ENCODE measurements at regions not wholly inside any gene's neighbourhood (a gene's known extent, or its start where the extent isn't known, plus 50 kb on each side); places are given as distances from the start of the nearest gene placed in this dataset.

GRCh38 chrX:110408949-110409588 is 50.4 kb downstream of the RTL9 start:
- no peak for DNase-seq

- no peak for DNase-seq
Observed at GRCh38 chrX:110409925-110410324, 51.3 kb downstream of the RTL9 start.

- DNase-seq = no peak
Observed at GRCh38 chrX:110410603-110411002, 52.0 kb downstream of the RTL9 start.

DNA sequence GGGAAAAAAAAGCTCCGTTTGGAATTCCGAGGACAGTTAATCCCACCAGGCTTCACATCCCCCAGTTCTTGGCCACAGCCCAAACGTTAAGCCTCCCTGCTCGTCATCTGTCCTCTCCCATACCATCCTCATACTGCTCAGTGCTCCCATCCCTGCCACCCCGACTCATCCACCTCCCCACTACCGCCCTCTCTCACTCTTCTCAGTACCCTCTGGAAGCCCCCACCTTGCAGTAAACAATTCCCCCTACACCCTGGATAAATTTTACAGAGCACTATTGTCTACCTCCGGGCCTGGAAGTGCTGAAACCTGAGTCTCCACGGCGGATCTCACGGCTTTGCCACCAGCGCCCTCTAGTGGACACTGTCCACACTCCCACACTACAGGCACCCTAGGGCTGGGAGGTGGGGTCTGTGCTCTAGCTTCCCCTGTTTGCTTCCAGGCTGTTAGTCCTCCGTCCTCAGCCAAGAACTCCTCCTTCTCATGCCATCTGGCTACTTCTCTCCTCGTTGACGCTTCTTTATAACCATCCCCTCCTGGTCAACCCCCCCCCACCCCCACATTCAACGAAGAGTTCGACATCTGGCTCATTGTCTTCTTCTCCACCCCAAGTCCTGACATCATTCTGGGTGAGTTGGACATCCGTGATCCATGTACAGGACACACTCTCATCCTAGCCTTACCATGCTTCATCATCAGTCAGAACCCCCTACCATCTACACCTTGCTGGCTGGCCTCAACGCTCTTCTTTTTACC is 54.5 kb downstream of the RTL9 start:
- peak; percentile 48 for DNase-seq

DNA sequence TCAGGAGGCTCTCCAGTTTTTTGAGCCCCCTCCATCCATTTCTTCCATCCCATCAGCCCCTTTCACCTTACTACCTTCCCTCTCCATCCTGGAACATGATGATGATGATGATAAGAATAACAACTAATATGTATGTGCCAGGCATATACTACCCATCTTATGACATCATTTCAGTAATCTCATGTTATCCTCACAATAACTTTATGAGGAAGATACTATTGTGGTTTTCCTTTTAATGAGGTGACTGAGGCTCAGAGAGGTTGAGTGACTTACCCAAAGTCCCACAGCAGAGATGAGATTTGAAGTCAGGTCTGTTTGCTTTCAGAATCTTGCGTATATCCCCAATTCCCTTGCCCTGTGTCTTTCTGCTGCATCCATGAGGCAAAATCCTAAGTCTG is 55.1 kb downstream of the RTL9 start:
- no peak for DNase-seq

DNA sequence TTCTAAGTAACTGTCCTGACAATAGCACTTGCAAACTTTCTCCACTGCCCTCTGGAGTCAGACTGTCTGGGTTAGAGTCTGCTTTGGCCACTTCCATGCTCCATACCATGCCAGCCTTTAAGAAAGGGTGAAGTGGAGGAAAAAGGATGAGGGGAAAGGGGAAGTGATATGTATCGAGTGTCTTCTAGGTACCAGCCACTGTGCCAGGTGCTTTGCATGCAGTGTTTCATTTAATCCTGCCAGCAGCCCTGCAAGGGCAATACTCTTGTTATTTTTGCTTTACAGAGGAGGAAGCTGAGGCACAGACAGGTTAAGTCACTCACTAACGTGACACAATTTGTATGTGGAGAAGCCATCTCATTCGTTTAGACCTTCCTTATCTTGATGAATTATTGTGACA is 55.6 kb downstream of the RTL9 start:
- no peak for DNase-seq

GRCh38 chrX:110414679-110415439 is 56.2 kb downstream of the RTL9 start:
- no peak for DNase-seq

- DNase-seq = no peak
Observed at GRCh38 chrX:110415440-110416170, 57.0 kb downstream of the RTL9 start.

- DNase-seq = no peak
Observed at GRCh38 chrX:110417128-110417527, 58.5 kb downstream of the RTL9 start.

DNA sequence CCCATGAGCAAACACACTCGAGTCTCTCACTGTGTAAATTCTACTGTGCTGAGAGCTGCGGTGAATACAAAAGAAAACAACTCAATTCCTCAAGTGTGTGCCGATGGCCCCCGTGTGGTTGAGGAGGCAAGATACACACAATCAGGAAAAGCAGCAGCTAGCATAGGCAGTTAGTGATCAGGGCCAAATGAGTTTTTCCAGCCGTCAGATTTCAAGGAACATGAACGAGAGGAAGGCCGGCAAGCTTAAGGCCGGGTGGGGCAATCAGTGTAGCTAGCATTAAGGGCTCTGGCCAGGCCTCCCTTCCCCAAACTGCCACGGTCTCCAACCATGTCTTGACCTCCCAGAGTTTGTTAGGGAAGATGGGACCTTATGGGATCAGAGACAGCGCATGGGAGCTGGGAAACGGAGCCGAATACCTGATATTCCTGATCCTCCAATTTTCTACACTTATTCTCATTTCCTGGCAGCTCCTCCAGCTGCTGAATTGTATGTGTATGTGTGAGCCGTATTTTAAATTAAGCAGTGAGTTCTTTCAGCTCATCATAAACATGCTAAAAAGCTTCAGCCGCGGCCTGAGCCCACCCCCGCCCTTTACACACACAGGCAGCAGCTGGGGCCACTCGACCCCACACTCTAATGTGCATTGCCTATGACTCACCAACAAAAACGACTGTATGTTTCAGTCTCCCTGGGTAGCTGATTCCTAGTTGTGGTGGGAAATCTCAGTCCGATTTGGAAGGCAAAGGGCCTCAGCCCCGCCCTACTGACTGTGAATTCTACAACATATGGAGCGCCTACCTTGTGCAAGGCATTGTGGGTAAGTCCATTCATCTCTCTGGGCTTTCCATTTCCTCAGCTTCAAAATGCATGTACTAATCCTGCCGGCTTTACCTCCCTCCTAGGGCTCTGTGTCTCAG is 59.9 kb downstream of the RTL9 start:
- DNase-seq = no peak

- no peak for DNase-seq
Observed at GRCh38 chrX:110419512-110419911, 60.9 kb downstream of the RTL9 start.

DNA sequence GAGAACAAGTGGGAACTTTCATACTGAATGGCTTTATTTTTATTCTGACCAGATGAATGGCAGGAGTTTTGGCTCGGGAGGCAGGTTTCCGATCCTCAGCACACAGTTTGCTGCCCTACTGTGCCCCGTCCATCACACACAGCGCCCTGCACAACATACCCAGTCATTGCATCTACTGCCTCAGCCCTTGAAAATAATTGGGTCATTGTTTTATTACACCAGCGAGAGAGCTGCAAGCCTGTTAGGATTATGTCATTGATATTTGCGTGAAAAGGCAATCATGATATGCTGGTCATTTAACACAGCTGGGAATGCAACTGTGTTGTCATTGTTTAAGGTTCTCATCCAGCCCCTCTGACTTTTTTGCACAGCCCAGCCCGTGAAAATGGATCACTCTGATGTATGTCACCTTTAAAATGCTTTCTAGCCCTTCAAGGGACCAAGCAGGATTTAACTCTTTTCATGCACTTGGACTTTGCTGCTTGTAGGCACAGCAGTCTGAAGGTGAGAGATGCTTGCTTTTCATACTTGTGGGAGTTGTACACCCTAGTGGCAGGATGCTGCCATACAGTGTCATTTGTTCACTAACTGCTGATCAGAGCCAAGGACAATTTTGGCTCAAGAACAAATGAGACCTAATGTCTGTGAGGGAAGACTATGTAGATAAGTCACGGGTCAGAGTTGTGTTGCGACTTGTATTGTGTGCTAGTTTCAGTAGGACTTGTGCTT is 62.3 kb downstream of the RTL9 start:
- no peak for DNase-seq

- no peak for DNase-seq
Observed at GRCh38 chrX:110421500-110422455, 63.1 kb downstream of the RTL9 start.

DNA sequence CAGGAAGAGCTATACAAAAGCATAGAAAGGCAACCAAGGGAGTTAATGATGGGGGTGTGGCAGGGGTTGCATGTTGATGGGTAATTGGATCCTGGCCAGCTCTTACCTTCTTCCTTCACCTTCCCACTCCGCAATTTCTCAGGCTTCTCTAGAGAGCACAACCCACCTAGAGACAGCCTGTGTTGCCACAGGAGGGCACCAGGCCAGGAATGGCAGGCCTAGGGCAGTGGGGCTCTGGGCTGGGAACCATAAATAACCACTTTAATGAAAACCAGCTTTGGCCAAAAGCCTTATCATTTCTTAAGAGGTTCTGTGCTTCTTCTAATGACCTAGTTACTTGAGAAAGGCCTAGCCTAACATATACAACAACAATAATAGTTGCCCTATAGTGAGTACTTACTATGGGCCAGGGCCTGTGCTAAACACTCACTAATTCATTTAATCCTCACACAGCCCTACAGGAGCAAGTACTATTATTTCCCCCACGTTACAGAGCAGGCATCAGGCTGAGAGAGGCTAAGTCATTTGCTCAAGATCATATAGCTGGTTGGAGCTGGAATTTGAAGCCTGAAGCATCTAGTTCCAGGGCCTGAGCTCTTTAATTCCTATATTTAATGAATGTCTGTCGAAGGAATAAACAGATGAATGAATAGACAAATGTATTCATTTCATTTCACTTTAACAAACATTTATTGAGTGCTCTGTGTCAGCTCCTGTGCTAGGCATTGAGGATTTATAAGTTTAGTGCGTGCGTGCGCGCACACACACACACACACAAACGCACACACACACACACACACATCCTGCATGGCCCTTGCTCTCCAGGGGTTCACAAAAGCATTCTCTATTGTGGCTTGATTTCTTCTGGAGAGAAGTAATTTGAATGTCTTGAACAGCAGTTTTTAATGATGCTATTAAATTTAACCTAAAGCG is 66.8 kb downstream of the RTL9 start:
- DNase-seq = no peak

DNA sequence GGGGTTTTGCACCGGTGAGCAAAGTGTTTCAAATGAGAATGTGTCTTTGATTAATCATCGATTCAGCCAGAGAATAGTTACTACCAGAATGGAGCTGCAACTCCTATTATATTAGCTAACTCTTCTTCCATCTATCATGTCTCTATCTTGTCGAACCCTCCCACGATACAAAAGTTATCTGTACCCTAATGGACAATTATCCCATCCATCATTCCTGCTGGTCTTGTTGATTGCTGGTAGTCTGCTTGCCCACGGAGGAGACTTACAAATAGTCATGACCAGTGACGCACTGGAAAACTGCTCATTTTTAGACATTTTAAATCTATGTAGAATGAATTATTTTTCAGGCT is 67.5 kb downstream of the RTL9 start:
- no peak for DNase-seq

DNA sequence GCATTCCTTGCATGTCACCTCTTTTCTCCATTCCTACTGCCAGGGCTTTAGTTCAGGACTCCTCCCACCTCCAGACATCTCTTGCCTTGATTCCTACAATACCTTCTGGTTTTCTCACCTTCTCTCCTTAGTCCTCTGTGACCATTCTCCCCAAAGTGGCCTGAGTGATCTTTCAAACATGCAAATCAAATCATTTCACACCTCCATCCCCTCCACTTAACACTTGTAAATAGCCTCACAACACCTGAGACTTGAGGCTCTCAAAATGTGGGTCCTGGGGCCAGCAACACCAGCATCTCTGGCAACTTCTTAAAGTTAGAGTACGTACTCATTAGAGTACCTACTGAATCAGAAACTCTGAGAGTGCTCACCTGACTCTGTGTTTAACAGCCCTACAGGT is 68.4 kb downstream of the RTL9 start:
- no peak for DNase-seq

DNA sequence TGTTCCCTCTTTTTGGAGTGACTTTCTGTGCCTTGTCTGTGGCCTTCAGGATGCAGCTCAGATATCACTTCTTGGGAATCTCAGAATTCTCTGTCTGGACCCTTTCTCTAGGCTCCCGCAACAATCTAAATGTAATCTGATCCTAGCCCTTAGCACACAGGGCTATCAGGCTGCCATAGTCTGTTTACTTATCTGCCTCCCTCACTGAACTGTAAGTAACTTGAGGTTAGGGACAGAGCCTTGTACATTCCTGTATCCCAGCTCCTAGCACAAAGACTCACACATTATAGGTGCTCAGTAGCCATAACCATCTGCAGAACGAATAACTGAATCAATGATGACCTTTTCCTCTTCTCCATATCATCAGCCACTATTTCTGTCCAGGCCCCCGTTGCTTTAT is 69.5 kb downstream of the RTL9 start:
- DNase-seq = no peak

DNA sequence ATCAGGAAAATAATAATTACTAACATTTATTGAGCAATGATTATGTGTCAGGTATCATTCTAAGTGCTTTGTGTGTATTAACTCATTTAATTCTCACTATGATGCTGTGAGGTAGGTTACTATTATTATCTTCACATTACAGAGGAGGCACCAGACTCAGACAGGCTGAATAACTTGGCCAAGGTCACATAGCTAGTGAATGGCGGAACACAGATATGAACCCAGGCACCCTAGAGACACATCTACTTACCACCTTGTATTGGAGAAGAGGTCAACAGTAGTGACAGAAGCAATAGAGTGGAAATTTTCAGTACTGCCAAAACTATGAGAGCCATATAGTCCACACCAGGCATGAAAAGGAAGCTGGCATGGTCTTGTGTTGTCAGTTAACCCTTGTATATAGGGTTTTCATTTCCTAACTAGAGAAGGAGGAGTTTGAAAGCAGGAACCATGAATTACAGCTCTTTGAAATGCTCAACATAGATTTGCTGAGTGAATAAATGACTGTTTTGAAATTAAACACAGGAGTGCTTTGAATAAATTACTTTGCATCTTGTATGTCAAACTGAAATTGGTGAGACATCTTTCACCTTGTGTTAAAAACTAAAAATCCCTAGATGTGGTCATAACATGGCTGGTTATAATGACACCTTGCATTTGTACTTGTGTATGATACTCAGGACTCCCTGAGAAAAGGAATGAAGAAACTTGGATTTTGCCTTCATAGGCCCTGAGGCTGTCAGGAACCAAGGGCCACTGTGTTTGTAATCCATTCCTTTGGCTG is 71.8 kb downstream of the RTL9 start:
- no peak for DNase-seq

Data from GDM1 (cell line).